ENCODE measurements at regions not wholly inside any gene's neighbourhood (a gene's known extent, or its start where the extent isn't known, plus 50 kb on each side); places are given as distances from the start of the nearest gene placed in this dataset.

DNA sequence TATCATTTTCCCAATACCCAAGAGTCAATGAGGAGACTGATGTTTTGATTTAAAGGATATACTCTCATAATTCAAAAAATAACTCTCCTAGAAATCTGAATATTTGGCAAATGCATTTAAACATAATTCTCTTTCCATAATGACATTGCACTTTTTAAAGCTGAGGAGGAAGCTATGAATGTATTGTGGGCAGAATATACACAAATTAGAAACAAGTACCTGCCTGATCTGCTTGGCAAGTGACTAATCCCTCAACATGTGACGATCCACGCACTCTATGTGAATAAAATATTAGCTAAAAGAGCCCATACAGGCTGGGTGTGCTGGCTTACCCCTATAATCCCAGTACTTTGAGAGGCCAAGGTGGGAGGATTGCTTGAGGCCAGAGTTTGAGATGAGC is 88.3 kb upstream of the CCDC28A start:
- Histone ChIP-seq H3K27ac (ENCODE audit: low read length) (no peak overlapping the region), H3K4me2 (ENCODE audit: insufficient read depth, low read length) (no peak overlapping the region), H3K4me3 (ENCODE audit: low read depth in 1 of 2, low read length in 2 of 2) (no peak overlapping the region), H4K20me1 (ENCODE audit: insufficient read depth, low read length) (no peaks in the 10 kb centered on the region), H3K79me2 (ENCODE audit: insufficient read depth, low read length) (no peaks in the 10 kb centered on the region), H2AFZ (ENCODE audit: low read depth, low read length) (no peak overlapping the region), H3K36me3 (ENCODE audit: insufficient read depth, low read length) (no peaks in the 10 kb centered on the region), H3K27me3 (ENCODE audit: insufficient read depth, low read length, poor library complexity) (peaks cover 3% of the 10 kb centered on the region), H3K9me3 (ENCODE audit: insufficient read depth, low read length, severe bottlenecking) (no peaks in the 10 kb centered on the region), H3K4me1 (ENCODE audit: insufficient read depth, low read length) (no peaks in the 10 kb centered on the region), H3K9ac (ENCODE audit: low read depth, low read length) (no peak overlapping the region)
- no peak for ATAC-seq (ENCODE audit: insufficient read depth, low read depth)
- no peak for DNase-seq
- no peak for TF ChIP-seq EZH2 (IDR thresholded peaks at IDR 0.05; ENCODE audit: borderline replicate concordance, low read depth, low read length, severe bottlenecking)
- TF ChIP-seq, protein P1, sequence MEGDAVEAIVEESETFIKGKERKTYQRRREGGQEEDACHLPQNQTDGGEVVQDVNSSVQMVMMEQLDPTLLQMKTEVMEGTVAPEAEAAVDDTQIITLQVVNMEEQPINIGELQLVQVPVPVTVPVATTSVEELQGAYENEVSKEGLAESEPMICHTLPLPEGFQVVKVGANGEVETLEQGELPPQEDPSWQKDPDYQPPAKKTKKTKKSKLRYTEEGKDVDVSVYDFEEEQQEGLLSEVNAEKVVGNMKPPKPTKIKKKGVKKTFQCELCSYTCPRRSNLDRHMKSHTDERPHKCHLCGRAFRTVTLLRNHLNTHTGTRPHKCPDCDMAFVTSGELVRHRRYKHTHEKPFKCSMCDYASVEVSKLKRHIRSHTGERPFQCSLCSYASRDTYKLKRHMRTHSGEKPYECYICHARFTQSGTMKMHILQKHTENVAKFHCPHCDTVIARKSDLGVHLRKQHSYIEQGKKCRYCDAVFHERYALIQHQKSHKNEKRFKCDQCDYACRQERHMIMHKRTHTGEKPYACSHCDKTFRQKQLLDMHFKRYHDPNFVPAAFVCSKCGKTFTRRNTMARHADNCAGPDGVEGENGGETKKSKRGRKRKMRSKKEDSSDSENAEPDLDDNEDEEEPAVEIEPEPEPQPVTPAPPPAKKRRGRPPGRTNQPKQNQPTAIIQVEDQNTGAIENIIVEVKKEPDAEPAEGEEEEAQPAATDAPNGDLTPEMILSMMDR (IDR thresholded peaks at IDR 0.05; ENCODE audit: borderline replicate concordance, extremely low read depth, low read length, poor library complexity, severe bottlenecking), result no peak

- H3K27me3 ChIP-seq (ENCODE audit: insufficient read depth, low read length, poor library complexity), result peaks cover 3% of the 10 kb centered on the region
- H3K4me3 ChIP-seq (ENCODE audit: low read depth in 1 of 2, low read length in 2 of 2), result no peak overlapping the region
- H3K36me3 ChIP-seq (ENCODE audit: insufficient read depth, low read length), result no peaks in the 10 kb centered on the region
- H3K27ac ChIP-seq (ENCODE audit: low read length), result no peak overlapping the region
- H2AFZ ChIP-seq (ENCODE audit: low read depth, low read length), result no peak overlapping the region
- H3K4me2 ChIP-seq (ENCODE audit: insufficient read depth, low read length), result no peak overlapping the region
- H3K4me1 ChIP-seq (ENCODE audit: insufficient read depth, low read length), result no peaks in the 10 kb centered on the region
- no peak overlapping the region for H3K9ac ChIP-seq (ENCODE audit: low read depth, low read length)
- no peak for TF ChIP-seq EZH2 (IDR thresholded peaks at IDR 0.05; ENCODE audit: borderline replicate concordance, low read depth, low read length, severe bottlenecking)
- TF ChIP-seq, protein P1 (IDR thresholded peaks at IDR 0.05; ENCODE audit: borderline replicate concordance, extremely low read depth, low read length, poor library complexity, severe bottlenecking), result no peak
- H4K20me1 ChIP-seq (ENCODE audit: insufficient read depth, low read length), result no peaks in the 10 kb centered on the region
- H3K79me2 ChIP-seq (ENCODE audit: insufficient read depth, low read length), result no peaks in the 10 kb centered on the region
- H3K9me3 ChIP-seq (ENCODE audit: insufficient read depth, low read length, severe bottlenecking), result no peaks in the 10 kb centered on the region
- no peak for ATAC-seq (ENCODE audit: insufficient read depth, low read depth)
- DNase-seq, result no peak
These were observed 87.8 kb upstream of the CCDC28A start for GRCh38 chr6:138685781-138686180.

- Histone ChIP-seq H3K4me2 (ENCODE audit: insufficient read depth, low read length) (no peak overlapping the region), H3K4me1 (ENCODE audit: insufficient read depth, low read length) (0 out of 2 replicates have a peak, but pooled peaks cover 4% of the 10 kb centered on the region), H3K4me3 (ENCODE audit: low read depth in 1 of 2, low read length in 2 of 2) (no peak overlapping the region), H3K36me3 (ENCODE audit: insufficient read depth, low read length) (no peaks in the 10 kb centered on the region), H3K27me3 (ENCODE audit: insufficient read depth, low read length, poor library complexity) (peaks cover 6% of the 10 kb centered on the region), H3K9me3 (ENCODE audit: insufficient read depth, low read length, severe bottlenecking) (no peaks in the 10 kb centered on the region), H3K9ac (ENCODE audit: low read depth, low read length) (no peak overlapping the region), H2AFZ (ENCODE audit: low read depth, low read length) (no peak overlapping the region), H4K20me1 (ENCODE audit: insufficient read depth, low read length) (no peaks in the 10 kb centered on the region), H3K79me2 (ENCODE audit: insufficient read depth, low read length) (no peaks in the 10 kb centered on the region), H3K27ac (ENCODE audit: low read length) (no peak overlapping the region)
- no peak for TF ChIP-seq EZH2 (IDR thresholded peaks at IDR 0.05; ENCODE audit: borderline replicate concordance, low read depth, low read length, severe bottlenecking)
- TF ChIP-seq, protein P1 (IDR thresholded peaks at IDR 0.05; ENCODE audit: borderline replicate concordance, extremely low read depth, low read length, poor library complexity, severe bottlenecking), result no peak
- DNase-seq (no peak), ATAC-seq (ENCODE audit: insufficient read depth, low read depth) (no peak)
These were observed 85.0 kb upstream of the CCDC28A start for GRCh38 chr6:138688580-138688979.

GRCh38 chr6:138689849-138690248 is 83.7 kb upstream of the CCDC28A start:
- H3K4me1 ChIP-seq (ENCODE audit: insufficient read depth, low read length), result 0 out of 2 replicates have a peak, but pooled peaks cover 4% of the 10 kb centered on the region
- H3K4me3 ChIP-seq (ENCODE audit: low read depth in 1 of 2, low read length in 2 of 2), result no peak overlapping the region

More at GRCh38 chr6:138689849-138690248, 83.7 kb upstream of the CCDC28A start:
- DNase-seq (no peak), ATAC-seq (ENCODE audit: insufficient read depth, low read depth) (no peak)
- Histone ChIP-seq H3K9me3 (ENCODE audit: insufficient read depth, low read length, severe bottlenecking) (no peaks in the 10 kb centered on the region), H3K27ac (ENCODE audit: low read length) (no peak overlapping the region), H2AFZ (ENCODE audit: low read depth, low read length) (no peak overlapping the region), H3K36me3 (ENCODE audit: insufficient read depth, low read length) (no peaks in the 10 kb centered on the region), H3K9ac (ENCODE audit: low read depth, low read length) (no peak overlapping the region), H4K20me1 (ENCODE audit: insufficient read depth, low read length) (no peaks in the 10 kb centered on the region), H3K79me2 (ENCODE audit: insufficient read depth, low read length) (no peaks in the 10 kb centered on the region), H3K4me2 (ENCODE audit: insufficient read depth, low read length) (no peak overlapping the region), H3K27me3 (ENCODE audit: insufficient read depth, low read length, poor library complexity) (peaks cover 10% of the 10 kb centered on the region)
- TF ChIP-seq, protein P1 (IDR thresholded peaks at IDR 0.05; ENCODE audit: borderline replicate concordance, extremely low read depth, low read length, poor library complexity, severe bottlenecking), result no peak
- no peak for TF ChIP-seq EZH2 (IDR thresholded peaks at IDR 0.05; ENCODE audit: borderline replicate concordance, low read depth, low read length, severe bottlenecking)

All from DND-41 (cell line).